ENCODE measurements at regions not wholly inside any gene's neighbourhood (a gene's known extent, or its start where the extent isn't known, plus 50 kb on each side); places are given as distances from the start of the nearest gene placed in this dataset.

DNA sequence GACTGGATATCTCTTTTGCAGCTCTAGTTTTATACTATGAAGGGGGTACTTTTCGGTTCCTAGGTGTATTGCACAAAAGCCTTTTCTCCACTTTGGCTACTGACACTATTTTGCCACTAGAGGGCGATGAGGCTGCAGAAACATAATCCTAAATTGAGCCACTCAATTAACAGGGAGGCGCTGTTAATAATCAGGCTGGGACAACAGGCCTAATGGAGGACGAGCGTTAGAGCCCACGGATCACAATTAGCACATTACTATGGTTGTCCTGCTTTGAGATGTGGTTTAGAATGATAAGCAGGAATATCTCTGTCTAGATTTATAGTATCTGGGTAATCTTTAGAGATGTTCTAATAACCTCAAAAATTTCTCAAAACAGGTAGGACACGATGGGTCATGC, 62.2 kb upstream of the PMAIP1 start:
- TF ChIP-seq, protein P1, sequence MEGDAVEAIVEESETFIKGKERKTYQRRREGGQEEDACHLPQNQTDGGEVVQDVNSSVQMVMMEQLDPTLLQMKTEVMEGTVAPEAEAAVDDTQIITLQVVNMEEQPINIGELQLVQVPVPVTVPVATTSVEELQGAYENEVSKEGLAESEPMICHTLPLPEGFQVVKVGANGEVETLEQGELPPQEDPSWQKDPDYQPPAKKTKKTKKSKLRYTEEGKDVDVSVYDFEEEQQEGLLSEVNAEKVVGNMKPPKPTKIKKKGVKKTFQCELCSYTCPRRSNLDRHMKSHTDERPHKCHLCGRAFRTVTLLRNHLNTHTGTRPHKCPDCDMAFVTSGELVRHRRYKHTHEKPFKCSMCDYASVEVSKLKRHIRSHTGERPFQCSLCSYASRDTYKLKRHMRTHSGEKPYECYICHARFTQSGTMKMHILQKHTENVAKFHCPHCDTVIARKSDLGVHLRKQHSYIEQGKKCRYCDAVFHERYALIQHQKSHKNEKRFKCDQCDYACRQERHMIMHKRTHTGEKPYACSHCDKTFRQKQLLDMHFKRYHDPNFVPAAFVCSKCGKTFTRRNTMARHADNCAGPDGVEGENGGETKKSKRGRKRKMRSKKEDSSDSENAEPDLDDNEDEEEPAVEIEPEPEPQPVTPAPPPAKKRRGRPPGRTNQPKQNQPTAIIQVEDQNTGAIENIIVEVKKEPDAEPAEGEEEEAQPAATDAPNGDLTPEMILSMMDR (IDR thresholded peaks at IDR 0.05) = peak; percentile 93
- no peak for TF ChIP-seq EZH2 (IDR thresholded peaks at IDR 0.05; ENCODE audit: borderline replicate concordance, insufficient read depth, low read depth, low read length, poor library complexity, severe bottlenecking)
